HT-29 (cell line): ENCODE measurements at regions not wholly inside any gene's neighbourhood (a gene's known extent, or its start where the extent isn't known, plus 50 kb on each side); places are given as distances from the start of the nearest gene placed in this dataset.

Source experiments
- DNase-seq: peaks from one replicate; pipeline ENCODE4 v3.0.0-alpha.2; 2015; ENCODE audit warnings: low spot score

DNA sequence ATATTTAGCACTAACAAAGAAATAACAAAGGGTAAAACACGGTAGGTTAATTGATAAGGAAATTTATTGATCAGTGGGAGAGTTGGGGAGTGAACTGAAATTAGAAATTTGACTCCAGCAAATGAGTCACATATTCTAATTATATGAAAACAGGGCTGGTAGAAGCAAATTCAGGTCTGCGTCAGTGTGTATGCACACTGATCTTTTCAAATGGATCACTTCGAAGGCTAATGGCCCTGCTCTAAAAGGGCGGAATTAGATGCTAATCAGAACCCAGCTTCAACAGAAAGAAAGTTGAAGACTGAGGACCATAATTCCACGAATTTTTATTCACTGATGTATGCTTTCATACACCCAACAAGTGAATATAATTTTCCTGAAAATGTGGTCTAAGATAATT lies 762.4 kb upstream of the DPPA4 start:
- no peak for DNase-seq

GRCh38 chr3:110101361-110101760 lies 764.0 kb upstream of the DPPA4 start:
- DNase-seq = no peak

- no peak for DNase-seq
Observed at GRCh38 chr3:110106805-110107204, 769.5 kb upstream of the DPPA4 start.

DNA sequence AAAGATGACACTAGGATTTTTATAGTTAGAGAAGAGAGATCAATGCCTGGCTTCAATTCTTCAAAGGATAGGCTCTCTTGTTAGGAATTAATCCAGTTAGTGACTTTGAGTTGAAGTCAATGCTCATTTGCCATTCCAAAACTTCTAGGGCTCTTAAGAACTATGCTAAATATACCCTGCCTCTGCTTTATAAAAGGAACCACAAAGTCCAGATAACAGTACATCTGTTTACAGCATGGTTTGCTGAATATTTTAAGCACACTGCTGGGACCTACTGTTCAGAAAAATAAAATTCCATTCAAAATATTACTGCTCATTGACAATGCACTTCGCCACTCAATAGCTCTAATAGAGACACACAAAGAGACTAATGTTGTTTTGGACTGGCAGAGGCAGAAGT lies 786.6 kb upstream of the DPPA4 start:
- DNase-seq = no peak

GRCh38 chr3:110126065-110126464 lies 788.7 kb upstream of the DPPA4 start:
- DNase-seq = no peak

DNA sequence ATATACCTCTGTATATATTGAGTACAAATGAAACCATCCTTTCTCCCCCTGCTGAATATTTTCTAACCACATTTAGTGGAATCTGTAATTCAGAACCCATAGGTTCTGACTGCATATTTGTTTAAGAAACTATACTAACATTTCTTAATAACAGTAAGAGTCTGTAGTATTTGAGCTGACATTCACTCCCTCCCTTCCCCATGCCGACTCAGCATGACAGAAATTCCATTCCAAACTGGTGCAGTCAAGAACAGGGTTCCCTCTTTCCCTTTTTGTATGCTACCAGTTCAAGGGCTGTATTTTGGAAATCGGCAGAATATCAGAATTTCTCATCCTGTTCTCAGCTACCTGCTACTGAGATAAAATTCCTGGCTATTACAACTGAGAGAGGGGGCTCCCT lies 796.6 kb upstream of the DPPA4 start:
- DNase-seq = no peak

DNA sequence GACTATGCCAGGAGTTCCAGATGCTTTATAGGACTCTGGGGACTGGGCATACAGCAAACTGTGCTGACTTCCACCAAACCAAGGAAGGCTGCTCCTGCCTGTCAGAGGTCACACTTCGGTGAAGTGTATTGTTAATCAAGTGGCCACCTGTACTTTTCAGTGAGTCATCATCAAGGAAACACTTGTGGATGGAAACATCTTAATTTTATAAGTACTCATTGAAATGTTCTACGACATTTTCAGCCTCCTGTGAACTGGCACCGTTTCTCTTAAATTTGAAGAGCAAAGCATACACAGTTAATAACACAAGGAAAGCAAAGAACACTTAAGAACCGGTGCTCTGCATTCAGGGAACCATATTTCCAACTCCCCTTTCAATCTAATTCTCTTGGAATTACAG lies 801.7 kb upstream of the DPPA4 start:
- no peak for DNase-seq

GRCh38 chr3:110139821-110140220 lies 802.5 kb upstream of the DPPA4 start:
- DNase-seq = no peak

DNA sequence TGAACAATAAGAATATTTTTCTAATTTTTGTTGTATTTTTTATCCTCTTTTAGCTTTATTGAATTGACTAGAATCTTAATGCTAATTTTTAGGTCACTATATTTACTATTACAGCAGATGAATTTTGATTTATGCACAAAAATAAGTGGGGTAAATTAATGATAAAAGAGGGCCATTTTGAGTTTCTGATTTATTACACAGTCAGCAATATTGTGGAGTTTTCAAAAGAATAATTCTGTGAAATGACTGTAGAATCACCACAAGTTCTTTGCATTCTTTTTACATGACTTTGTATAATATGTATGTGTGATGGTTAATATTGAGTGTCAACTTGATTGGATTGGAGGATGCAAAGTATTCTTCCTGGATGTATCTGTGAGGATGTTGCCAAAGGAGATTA lies 812.4 kb upstream of the DPPA4 start:
- no peak for DNase-seq

DNA sequence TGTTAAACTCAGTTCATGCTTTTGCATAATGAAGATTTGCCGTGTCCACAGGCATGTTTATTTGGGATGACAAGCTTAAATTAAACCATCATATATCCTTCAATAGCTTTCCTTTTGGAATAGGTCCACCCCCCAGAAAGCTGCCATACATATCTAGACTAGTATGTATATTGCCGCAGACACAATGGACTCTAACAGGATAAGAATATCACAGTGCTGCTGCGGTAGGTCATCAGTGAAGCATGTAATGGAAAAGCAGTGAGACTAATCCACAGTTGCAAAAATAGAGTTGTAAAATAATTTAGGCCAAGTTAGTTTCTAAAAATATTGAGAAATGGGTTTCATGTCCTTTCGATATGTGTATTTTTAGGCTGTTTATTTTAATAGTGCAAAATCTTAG lies 819.9 kb upstream of the DPPA4 start:
- no peak for DNase-seq

- no peak for DNase-seq
Observed at GRCh38 chr3:110164632-110165369, 827.5 kb upstream of the DPPA4 start.

DNA sequence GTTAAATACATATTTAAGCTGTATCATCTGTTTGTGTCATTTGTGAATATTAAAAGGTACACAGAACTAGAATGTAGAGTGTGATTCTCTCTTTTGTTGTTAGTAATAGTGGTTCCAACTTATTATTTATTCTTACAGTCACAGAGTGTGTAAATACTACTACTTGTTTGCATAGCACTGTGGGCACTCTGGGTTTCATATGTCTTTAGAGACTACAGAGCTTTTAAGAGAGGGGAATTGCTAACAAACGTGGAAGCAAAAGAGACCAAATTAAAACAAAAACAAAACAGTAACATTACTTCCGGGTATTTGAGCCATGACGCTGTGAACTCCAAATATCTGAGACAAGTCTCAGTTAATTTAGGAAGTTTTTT lies 828.0 kb upstream of the DPPA4 start:
- no peak for DNase-seq

DNA sequence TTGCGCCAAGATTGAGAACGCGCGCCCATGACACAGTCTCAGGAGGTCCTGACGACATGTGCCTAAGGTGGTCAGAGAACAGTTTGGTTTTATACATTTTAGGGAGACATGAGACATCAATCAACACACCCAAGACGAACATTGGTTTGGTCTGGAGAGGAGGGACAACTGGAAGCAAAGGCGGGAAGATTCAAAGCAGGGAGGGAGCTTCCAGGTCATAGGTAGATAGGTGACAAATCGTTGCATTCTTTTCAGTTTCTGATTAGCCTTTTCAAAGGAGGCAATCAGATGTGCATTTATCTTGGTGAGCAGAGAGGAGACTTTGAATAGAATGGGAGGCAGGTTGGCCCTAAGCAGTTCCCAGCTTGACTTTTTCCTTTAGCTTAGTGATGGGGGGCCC lies 828.4 kb upstream of the DPPA4 start:
- no peak for DNase-seq

DNA sequence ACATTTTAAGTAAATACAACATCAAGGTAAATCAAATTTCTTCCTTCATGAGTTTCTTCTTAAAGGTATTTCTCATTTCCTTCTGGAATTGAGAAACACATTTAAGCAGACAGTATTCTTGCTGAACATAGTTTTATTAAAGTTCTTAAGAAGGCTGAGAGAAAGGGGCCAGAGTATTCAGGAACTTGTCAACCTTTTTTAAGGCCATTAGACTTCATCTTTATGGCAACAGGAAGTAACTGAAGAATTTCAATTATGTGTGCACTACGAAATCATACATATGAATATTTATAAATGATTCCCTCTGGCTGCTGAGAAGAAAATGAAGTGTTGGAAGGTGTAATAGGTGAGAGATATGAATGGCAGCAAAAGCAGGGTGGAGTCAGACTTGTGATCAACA lies 829.4 kb upstream of the DPPA4 start:
- no peak for DNase-seq

GRCh38 chr3:110174908-110175307 lies 837.6 kb upstream of the DPPA4 start:
- no peak for DNase-seq

DNA sequence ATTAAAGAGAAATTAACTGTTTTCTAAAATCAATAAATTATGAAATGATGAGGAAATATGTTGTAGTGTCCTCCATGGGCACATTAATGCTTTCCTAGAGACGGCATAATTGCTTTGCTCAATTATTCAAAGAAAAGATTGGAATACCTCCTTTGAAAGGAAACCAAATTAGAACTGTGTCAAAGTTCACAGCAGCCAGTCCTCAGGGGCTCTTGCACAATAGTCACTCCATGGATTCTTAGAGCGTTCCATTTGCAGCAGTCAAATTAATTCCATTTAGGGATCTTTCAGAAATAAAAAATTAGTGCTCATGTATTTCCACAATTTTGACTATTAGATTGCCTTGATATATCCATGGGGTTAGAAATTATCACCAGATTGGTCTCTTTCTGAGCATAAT lies 841.6 kb upstream of the DPPA4 start:
- no peak for DNase-seq

GRCh38 chr3:110180733-110181132 lies 843.4 kb upstream of the DPPA4 start:
- DNase-seq = no peak

- no peak for DNase-seq
Observed at GRCh38 chr3:110181226-110181625, 843.9 kb upstream of the DPPA4 start.

- DNase-seq = no peak
Observed at GRCh38 chr3:110184536-110184935, 847.2 kb upstream of the DPPA4 start.

DNA sequence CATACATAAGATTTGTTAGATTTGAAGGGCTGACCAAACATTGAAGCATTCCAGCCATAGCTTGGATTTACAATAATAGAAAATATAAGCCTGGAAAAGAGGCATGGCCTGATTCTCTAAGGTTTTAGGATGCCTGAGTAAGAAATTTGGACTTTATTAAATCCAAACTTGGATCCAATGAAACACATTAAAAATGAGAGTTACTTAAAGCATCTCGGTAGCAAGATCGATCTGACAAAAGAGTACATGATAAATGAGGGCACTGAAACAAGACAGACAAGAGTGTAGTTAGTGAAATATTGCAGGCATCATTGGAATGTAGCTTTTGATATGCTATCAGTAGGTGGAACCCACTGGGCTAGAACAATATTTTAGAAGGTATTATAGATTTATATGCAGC lies 855.7 kb upstream of the DPPA4 start:
- no peak for DNase-seq

- DNase-seq = no peak
Observed at GRCh38 chr3:110198717-110199587, 861.6 kb upstream of the DPPA4 start.

GRCh38 chr3:110199588-110199943 lies 862.2 kb upstream of the DPPA4 start:
- no peak for DNase-seq

DNA sequence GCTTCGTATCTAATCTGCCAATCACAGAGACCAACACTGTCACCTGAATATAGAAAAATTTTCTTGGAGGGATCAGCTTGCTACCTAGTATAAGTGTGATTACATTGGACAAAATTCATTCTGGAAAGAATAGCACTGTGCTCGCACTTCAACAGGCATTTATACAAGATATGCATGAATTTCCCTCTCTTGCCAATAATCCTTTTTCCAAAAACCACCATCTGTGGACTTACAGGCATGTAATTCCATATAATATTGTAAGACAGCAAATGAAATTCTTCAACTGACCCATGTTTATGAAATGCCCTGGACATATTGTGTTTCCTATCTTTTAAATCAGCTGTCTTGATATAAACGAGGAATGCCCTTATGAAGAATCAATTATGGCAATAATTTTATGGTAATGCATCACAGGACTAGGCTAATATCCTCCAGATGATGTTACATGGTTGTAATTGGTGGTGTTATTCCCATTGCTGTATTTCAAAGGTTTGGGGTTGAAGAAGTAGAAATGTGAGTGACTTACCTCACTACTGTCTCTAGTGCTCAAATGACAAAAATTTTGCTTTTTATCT lies 861.4 kb upstream of the NECTIN3 start:
- DNase-seq = no peak
